ENCODE measurements at regions not wholly inside any gene's neighbourhood (a gene's known extent, or its start where the extent isn't known, plus 50 kb on each side); places are given as distances from the start of the nearest gene placed in this dataset.

DNA sequence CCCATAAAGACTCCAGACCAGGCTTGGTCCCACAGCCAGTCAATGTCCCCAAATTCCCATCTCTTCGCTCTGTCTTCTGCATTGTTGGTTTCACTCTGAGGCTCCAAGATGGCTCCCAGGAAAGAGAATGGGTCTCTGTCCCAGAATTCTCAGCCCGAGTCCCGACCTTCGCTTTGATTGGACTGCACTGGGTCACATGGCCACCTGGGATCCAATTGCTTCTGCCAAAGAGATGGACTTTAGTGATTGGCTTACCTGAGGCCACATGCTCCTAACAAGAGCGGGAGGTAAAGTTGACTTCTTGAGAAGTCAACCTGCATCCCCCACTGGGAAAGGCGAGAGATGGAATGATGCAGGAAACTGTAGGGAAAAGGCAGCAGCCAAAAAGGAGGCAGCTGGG, 104.7 kb upstream of the PMEPA1 start:
- Histone ChIP-seq H3T11ph (ENCODE audit: low read length) (no peak overlapping the region), H3K23ac (ENCODE audit: insufficient read length, low read depth, low read length) (no peak overlapping the region), H2AFZ (ENCODE audit: low read length) (no peak overlapping the region), H4K91ac (ENCODE audit: insufficient read length, low read depth, low read length) (no peak overlapping the region), H2BK120ac (ENCODE audit: low read depth, low read length, poor library complexity, severe bottlenecking) (no peak overlapping the region), H2BK12ac (ENCODE audit: insufficient read length, low read depth, low read length) (no peak overlapping the region), H3K4ac (ENCODE audit: low read depth, low read length) (no peak overlapping the region), H3K4me2 (ENCODE audit: insufficient read depth, insufficient read length, low read length) (no peak overlapping the region), H3K27me3 (ENCODE audit: insufficient read depth, low read length) (no peaks in the 10 kb centered on the region; the same call in 1 of the 2 replicates), H2AK5ac (ENCODE audit: insufficient read length, low read length) (no peak overlapping the region), H3K79me2 (ENCODE audit: insufficient read depth, low read length) (no peaks in the 10 kb centered on the region), H3K4me1 (ENCODE audit: insufficient read depth, low read length) (no peaks in the 10 kb centered on the region), H3K27ac (ENCODE audit: insufficient read length, low read depth, low read length) (no peak overlapping the region), H2BK20ac (ENCODE audit: low read depth, low read length, poor library complexity, severe bottlenecking) (no peak overlapping the region), H3K14ac (ENCODE audit: insufficient read depth, low read length) (no peak overlapping the region), H4K8ac (replicated peaks; ENCODE audit: insufficient read length, low read depth, low read length) (no peak overlapping the region), H3K18ac (ENCODE audit: insufficient read length, low read depth, low read length) (no peak overlapping the region), H2BK5ac (ENCODE audit: insufficient read length, low read length) (no peak overlapping the region), H2BK15ac (ENCODE audit: low read depth, low read length) (no peak overlapping the region), H3K9me3 (ENCODE audit: control insufficient read depth, low read depth, low read length) (no peaks in the 10 kb centered on the region), H4K20me1 (ENCODE audit: control insufficient read depth, insufficient read depth, insufficient read length) (no peaks in the 10 kb centered on the region), H3K23me2 (ENCODE audit: insufficient read length, low read depth, low read length, poor library complexity, severe bottlenecking) (no peaks in the 10 kb centered on the region), H3K79me1 (ENCODE audit: insufficient read depth, low read depth, low read length, poor library complexity, severe bottlenecking) (no peaks in the 10 kb centered on the region), H3K9ac (ENCODE audit: extremely low read depth, insufficient read length, low read length) (no peak overlapping the region), H3K56ac (ENCODE audit: insufficient read length, low read depth, low read length) (no peak overlapping the region), H4K5ac (ENCODE audit: insufficient read length, low read depth, low read length) (no peak overlapping the region)
- H3K27ac Mint-ChIP-seq: no peak overlapping the region
- H3K4me3 Mint-ChIP-seq: no peak overlapping the region
- TF ChIP-seq, protein P1, sequence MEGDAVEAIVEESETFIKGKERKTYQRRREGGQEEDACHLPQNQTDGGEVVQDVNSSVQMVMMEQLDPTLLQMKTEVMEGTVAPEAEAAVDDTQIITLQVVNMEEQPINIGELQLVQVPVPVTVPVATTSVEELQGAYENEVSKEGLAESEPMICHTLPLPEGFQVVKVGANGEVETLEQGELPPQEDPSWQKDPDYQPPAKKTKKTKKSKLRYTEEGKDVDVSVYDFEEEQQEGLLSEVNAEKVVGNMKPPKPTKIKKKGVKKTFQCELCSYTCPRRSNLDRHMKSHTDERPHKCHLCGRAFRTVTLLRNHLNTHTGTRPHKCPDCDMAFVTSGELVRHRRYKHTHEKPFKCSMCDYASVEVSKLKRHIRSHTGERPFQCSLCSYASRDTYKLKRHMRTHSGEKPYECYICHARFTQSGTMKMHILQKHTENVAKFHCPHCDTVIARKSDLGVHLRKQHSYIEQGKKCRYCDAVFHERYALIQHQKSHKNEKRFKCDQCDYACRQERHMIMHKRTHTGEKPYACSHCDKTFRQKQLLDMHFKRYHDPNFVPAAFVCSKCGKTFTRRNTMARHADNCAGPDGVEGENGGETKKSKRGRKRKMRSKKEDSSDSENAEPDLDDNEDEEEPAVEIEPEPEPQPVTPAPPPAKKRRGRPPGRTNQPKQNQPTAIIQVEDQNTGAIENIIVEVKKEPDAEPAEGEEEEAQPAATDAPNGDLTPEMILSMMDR (conservative IDR thresholded peaks at IDR 0.05): no peak
- no peak for DNase-seq
- no CpG with 5 or more reads among the region's 6 CpGs for WGBS (ENCODE audit: extremely low coverage, insufficient read length, low lambda C conversion rate)
- H3K9me3 Mint-ChIP-seq: peaks cover 0 to 2% of the 10 kb centered on the region in 2 experiments; a peak in 3 of 5 replicates
- H3K27me3 Mint-ChIP-seq (ENCODE audit: low read depth): peaks cover 9% of the 10 kb centered on the region
- peaks cover 12 to 13% of the 10 kb centered on the region in 2 experiments for H3K4me1 Mint-ChIP-seq
- 0 out of 7 replicates have a peak, but pooled peaks cover 0 to 4% (median 0%) of the 10 kb centered on the region in 3 experiments for H3K36me3 Mint-ChIP-seq (ENCODE audit: insufficient read depth in 1 of 3, low read depth in 3 of 3)
